Non-pigmented ciliary epithelial cell (primary cell): ENCODE measurements at regions not wholly inside any gene's neighbourhood (a gene's known extent, or its start where the extent isn't known, plus 50 kb on each side); places are given as distances from the start of the nearest gene placed in this dataset.
"Not testable (repeated sequence)": the region's sequence is repeated elsewhere in the genome, so short reads cannot be mapped to it uniquely, and the experiment has no call there.

Experiments used
- DNase-seq: peaks from one replicate; pipeline ENCODE4 v3.0.0-alpha.2; 2010; ENCODE audit warnings: low read depth

DNA sequence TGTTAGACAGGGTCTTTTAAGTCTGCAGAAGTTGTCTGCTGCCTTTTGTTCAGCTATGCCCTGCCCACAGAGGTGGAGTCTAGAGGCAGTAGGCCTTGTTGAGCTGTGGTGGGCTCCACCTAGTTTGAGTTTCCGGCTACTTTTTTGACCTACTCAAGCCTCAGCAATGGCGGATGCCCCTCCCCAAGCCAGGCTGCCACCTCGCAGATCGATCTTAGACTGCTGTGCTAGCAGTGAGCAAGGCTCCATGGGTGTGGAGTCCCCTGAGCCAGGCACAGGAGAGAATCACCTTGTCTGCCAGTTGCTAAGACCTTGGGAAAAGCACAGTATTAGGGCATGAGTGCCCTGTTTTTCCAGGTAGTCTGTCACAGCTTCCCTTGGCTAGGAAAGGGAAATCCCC, 664.6 kb upstream of the DPPA4 start:
- not testable (repeated sequence) for DNase-seq

DNA sequence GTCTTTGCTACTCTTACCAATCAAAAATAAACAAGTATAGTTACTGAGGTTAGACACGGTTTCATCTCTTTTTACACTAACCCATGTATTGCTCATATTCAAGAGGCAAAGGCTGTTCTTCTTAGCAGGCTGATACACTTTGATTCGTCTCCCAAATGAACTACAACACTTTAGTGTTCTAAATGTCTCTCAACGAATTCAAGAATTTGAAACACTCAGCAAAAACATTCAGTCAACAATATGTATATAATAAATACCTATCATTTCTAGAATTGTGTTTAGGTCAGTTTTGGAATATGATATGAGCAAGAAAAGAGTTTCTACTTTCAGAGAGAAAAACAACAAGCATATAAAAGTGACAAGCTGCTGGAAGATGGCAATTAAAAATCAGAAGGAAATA, 669.6 kb upstream of the DPPA4 start:
- DNase-seq, result no peak

- no peak for DNase-seq
Measured at GRCh38 chr3:110015231-110015963, 678.1 kb upstream of the DPPA4 start.

- no peak for DNase-seq
Measured at GRCh38 chr3:110016235-110016815, 679.0 kb upstream of the DPPA4 start.

- no peak for DNase-seq
Measured at GRCh38 chr3:110017304-110017703, 680.0 kb upstream of the DPPA4 start.

DNA sequence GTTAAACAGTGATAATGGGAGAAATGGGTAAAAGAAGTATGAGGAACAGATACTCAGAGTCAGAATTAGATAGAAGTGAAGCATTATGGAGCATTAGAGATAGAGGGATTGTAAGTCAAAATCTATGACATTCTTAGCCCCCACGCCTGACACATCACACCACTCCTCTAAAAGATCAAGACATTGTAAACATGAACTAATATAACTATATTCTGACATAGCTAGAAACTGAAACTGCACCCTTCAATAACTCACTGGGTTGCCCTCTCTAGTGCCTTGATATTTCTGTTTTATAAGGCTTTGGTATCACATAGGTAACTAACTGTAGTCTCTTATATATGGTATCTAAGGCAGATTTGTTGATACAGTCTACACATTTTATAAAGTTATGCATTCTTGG, 684.3 kb upstream of the DPPA4 start:
- no peak for DNase-seq

GRCh38 chr3:110023022-110023421, 685.7 kb upstream of the DPPA4 start:
- DNase-seq, result not testable (repeated sequence)

GRCh38 chr3:110026421-110026820, 689.1 kb upstream of the DPPA4 start:
- DNase-seq, result no peak

DNA sequence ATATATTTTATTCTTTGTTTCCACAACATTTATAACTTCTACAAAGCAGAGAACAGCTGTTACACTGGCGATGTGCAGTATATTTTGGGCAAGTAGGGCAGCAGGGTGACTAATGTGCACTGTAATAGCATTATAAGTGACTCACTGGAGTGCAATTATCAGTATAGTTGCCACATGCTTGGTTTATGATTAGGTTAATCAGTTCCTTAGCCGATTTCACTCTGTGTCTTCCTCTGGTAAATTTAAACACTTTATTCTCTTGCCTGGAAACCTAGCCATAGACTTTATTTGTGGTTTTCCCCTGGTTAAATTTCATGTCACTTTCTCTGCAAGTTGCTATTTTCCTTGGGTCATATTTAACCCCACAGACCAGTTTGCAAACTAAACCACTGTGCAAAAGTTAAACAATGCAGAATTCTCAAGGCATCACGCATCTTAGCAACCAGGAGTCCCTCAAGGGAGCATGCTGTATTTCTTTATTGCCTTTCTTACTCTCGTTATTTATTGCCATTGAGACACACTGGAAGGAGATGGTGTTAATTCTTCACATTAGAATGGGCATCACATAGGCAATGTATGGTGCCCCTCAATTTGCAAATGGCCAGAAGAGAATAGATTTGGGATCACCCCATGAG, 690.2 kb upstream of the DPPA4 start:
- peak; percentile 37 for DNase-seq

DNA sequence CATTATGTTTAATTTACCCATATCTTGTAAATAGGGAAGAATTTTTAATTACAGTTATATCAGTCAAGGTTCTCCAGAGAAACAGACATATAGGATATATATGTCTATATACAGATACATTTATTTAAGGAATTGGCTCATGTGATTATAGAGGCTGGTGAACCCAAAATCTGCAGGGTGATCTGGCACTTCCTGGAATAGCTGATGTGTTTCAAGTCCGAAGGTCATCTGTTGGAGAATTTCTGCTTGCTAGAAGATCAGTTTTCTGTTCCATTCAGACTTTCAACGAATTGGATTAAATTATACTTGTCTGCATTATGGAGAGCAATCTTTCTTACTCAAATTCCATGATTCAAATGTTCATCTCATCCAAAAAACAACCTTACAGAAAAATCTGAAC, 694.6 kb upstream of the DPPA4 start:
- DNase-seq, result no peak

- no peak for DNase-seq
Measured at GRCh38 chr3:110059431-110059830, 722.1 kb upstream of the DPPA4 start.

GRCh38 chr3:110062716-110063115, 725.4 kb upstream of the DPPA4 start:
- DNase-seq, result no peak

GRCh38 chr3:110063178-110063577, 725.8 kb upstream of the DPPA4 start:
- DNase-seq, result no peak

- no peak for DNase-seq
Measured at GRCh38 chr3:110066206-110066605, 728.9 kb upstream of the DPPA4 start.

- DNase-seq, result no peak
Measured at GRCh38 chr3:110067527-110067926, 730.2 kb upstream of the DPPA4 start.

DNA sequence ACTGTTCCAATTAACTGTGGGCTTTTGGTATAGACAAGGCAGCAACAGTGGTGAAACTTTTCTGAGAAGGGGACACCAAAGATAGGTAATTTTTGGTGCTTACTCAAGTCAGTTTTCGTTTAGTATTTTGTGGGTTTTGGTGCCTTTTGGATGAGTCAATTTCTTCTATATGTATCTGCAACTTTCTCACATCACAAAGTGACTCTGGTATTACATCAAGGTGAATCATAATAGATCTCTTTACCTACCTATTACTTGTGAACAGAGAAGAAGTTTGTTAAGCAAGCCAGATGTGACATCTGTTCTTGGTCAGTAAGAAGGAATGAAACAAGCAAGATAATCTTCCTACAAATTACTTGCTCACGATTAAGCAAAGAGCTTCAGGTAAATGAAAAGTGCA, 732.4 kb upstream of the DPPA4 start:
- DNase-seq, result no peak

- peak; percentile 41 for DNase-seq
Measured at GRCh38 chr3:110070161-110070916, 733.0 kb upstream of the DPPA4 start.

- DNase-seq, result no peak
Measured at GRCh38 chr3:110074095-110074494, 736.7 kb upstream of the DPPA4 start.

DNA sequence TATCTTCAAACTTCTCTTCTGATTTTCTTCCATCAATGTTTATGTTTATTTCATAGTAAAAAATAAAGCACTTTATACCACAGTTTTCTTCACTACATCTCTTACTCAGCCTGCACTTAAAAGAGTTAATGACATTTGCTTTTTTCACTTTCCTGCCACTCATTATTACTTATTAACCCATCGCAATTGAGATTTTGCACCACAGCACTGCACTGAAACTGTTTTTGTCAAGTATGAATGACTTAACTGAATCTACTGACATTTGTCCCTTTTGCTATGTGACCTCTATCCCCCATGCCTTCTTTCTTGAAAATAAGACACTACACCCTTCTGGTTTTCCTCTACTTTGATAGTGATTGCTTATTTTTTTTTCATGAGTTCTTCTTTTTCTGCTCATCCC, 739.7 kb upstream of the DPPA4 start:
- no peak for DNase-seq

DNA sequence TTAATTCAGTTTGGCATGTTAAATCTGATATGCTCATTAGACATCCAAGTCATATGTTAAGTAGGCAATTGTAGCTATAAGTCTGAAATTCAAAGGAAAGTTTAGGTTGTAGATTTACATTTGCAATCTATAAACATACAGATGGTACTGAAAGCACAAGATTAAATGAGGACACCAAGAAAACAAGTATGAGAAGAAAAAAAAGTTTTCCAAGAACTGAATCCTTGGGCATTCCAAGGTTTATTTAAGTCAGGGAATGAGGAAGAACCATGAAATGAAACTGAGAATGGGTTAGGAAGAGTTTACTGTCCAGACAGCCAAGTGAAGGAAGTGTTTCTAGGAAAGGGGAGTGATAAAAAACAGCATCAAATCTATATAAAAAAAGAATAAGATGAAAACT, 756.1 kb upstream of the DPPA4 start:
- no peak for DNase-seq

DNA sequence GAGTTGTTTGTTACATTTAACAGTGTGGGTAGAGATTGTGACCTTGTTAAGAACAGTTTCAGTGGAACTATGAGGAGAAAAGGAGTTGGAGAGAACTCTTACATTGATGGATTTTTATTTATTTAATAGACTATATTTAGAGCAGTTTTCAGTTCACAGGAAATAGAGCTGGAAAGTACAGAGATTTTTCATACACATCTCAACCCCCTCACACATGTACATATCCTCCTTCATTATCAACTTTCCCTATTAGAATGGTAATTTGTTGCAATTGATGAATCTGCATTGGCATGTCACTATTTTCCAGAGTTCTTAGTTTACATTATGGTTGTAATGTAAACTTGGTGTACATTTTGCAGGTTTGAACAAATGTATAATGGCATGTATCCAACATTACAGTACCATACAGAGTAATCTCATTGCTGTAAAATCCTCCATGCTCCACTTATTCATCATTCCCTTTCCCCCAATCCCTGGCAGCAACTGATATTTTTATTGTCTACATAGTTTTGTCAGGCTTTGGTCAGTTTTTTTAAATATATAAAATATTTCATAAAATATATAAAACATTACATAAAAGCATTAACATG, 756.6 kb upstream of the DPPA4 start:
- DNase-seq, result no peak

GRCh38 chr3:110099711-110100110, 762.4 kb upstream of the DPPA4 start:
- DNase-seq, result no peak
